ENCODE measurements at regions not wholly inside any gene's neighbourhood (a gene's known extent, or its start where the extent isn't known, plus 50 kb on each side); places are given as distances from the start of the nearest gene placed in this dataset.

DNA sequence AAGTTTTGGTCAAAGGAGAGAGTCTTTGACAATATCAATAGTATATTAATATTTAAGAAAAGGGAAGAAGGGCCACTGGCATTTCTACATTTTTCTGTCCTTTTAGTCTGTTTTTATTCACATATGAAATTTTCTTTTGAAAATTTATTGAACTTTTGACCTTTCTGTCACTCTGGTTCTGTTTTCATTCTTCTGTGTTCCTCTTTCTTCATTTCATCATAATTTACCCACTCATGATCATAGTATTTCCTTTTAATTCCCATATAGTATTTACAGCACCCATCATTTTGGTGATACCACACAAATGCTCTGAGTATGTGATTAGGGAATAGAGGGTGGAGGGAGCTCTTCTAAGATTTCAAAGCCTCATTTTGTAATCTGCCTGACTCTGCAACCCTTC, 142.8 kb downstream of the GJA1 start:
- TF ChIP-seq, protein P1, sequence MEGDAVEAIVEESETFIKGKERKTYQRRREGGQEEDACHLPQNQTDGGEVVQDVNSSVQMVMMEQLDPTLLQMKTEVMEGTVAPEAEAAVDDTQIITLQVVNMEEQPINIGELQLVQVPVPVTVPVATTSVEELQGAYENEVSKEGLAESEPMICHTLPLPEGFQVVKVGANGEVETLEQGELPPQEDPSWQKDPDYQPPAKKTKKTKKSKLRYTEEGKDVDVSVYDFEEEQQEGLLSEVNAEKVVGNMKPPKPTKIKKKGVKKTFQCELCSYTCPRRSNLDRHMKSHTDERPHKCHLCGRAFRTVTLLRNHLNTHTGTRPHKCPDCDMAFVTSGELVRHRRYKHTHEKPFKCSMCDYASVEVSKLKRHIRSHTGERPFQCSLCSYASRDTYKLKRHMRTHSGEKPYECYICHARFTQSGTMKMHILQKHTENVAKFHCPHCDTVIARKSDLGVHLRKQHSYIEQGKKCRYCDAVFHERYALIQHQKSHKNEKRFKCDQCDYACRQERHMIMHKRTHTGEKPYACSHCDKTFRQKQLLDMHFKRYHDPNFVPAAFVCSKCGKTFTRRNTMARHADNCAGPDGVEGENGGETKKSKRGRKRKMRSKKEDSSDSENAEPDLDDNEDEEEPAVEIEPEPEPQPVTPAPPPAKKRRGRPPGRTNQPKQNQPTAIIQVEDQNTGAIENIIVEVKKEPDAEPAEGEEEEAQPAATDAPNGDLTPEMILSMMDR (IDR thresholded peaks at IDR 0.05) = no peak
- TF ChIP-seq POLR2A (IDR thresholded peaks at IDR 0.05) = no peak

Measured in transverse colon (tissue), 3 donors.